Left ventricle myocardium inferior (tissue), 1 donor: ENCODE measurements at regions not wholly inside any gene's neighbourhood (a gene's known extent, or its start where the extent isn't known, plus 50 kb on each side); places are given as distances from the start of the nearest gene placed in this dataset.
"Not testable (repeated sequence)": the region's sequence is repeated elsewhere in the genome, so short reads cannot be mapped to it uniquely, and the experiment has no call there.

ENCODE experiments used
- DNase-seq: peaks from one replicate; pipeline ENCODE4 v3.0.0-alpha.2; 2020
- H3K27ac ChIP-seq: fragments of 200-600 bp; replicated peaks from 2 replicates; pipeline ENCODE4 v1.8.0; 2021
- H3K27me3 ChIP-seq: fragments of 200-600 bp; 2 replicates; pipeline ENCODE4 v1.8.0; 2021; ENCODE audit warnings: low read depth
- H3K36me3 ChIP-seq: fragments of 200-600 bp; 2 replicates; pipeline ENCODE4 v1.8.0; 2021
- H3K4me1 ChIP-seq: fragments of 200-600 bp; 2 replicates; pipeline ENCODE4 v1.8.0; 2021
- H3K4me3 ChIP-seq: fragments of 200-600 bp; 2 replicates; pipeline ENCODE4 v1.8.0; 2021; ENCODE audit warnings: mild to moderate bottlenecking, moderate library complexity
- H3K9me3 ChIP-seq: fragments of 200-600 bp; replicated peaks from 2 replicates; pipeline ENCODE4 v1.8.0; 2021
- intact Hi-C: fragments of 100-400 bp; cut with micrococcal nuclease; formaldehyde crosslinking; loops from one replicate; pipeline ENCODE4 v1.11.0; 2022
- TF ChIP-seq, protein P1 (sequence below): fragments of 200-600 bp; IDR thresholded peaks from 2 replicates; pipeline ENCODE4 v1.8.0; 2021; ENCODE audit warnings: antibody characterized with exemption, mild to moderate bottlenecking, borderline replicate concordance
- donor health status: DM: no; HTN: yes; CAD: no; lungs with severe emphysema.

DNA sequence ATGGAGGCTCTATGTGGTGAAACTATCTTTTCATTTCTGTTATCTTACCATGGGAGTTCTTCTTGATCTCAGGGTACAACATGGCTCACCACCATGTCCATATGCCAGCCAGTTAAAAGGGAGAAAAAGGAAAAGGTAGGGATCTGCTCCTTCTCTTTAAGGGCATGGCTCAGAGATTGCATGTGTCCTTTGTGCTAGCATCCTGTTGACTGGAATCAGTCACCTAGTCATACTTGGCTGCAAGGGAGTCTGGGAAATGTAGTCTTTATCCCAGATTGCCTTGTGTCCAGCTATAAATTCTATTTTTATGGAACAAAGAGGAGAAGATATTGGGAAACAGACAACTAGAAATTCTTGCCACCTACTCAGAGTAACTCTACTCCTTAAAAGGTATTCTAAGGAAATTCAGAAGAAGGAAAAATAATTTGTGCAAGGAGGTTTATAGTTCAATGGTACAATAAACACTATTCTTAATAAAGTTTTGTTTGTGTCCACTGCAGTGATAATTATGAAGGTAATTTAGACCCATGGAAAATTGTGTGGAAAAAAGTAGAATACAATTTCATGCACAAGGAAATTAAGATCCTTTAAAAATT lies 86.4 kb upstream of the RPH3A start:
- H3K9me3 ChIP-seq: no peaks in the 10 kb centered on the region
- H3K36me3 ChIP-seq: no peaks in the 10 kb centered on the region
- peaks cover 58% of the 10 kb centered on the region for H3K27me3 ChIP-seq
- no peaks in the 10 kb centered on the region for H3K4me1 ChIP-seq
- TF ChIP-seq, protein P1, sequence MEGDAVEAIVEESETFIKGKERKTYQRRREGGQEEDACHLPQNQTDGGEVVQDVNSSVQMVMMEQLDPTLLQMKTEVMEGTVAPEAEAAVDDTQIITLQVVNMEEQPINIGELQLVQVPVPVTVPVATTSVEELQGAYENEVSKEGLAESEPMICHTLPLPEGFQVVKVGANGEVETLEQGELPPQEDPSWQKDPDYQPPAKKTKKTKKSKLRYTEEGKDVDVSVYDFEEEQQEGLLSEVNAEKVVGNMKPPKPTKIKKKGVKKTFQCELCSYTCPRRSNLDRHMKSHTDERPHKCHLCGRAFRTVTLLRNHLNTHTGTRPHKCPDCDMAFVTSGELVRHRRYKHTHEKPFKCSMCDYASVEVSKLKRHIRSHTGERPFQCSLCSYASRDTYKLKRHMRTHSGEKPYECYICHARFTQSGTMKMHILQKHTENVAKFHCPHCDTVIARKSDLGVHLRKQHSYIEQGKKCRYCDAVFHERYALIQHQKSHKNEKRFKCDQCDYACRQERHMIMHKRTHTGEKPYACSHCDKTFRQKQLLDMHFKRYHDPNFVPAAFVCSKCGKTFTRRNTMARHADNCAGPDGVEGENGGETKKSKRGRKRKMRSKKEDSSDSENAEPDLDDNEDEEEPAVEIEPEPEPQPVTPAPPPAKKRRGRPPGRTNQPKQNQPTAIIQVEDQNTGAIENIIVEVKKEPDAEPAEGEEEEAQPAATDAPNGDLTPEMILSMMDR: no peak
- H3K4me3 ChIP-seq: no peak overlapping the region
- intact Hi-C loops: no loop called here
- DNase-seq: no peak
- no peak overlapping the region for H3K27ac ChIP-seq

DNA sequence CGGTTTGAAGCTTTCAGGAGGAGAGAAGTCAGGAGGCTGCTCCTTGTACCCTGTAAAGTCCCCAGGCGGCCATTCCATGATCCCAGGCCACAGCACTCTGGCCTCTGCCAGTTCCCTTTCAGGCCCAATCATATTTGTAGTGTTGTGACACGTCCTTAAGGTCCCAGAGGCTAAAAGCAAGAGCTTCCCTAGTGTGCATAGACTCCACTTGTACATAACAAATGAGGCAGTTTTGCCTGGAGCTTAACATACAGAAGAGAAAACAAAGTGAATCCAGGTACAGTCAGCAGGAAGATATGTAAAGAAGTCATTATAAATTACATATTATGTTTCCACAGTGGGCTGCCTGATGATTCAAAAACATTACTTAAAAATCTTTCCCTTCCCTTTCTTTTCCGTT lies 81.1 kb upstream of the RPH3A start:
- TF ChIP-seq, protein P1: no peak
- H3K9me3 ChIP-seq: no peaks in the 10 kb centered on the region
- no peaks in the 10 kb centered on the region for H3K36me3 ChIP-seq
- no peak overlapping the region for H3K27ac ChIP-seq
- no peak for DNase-seq
- intact Hi-C loops: no loop called here
- H3K4me1 ChIP-seq: no peaks in the 10 kb centered on the region
- H3K4me3 ChIP-seq: no peak overlapping the region
- H3K27me3 ChIP-seq: peaks cover 38% of the 10 kb centered on the region

DNA sequence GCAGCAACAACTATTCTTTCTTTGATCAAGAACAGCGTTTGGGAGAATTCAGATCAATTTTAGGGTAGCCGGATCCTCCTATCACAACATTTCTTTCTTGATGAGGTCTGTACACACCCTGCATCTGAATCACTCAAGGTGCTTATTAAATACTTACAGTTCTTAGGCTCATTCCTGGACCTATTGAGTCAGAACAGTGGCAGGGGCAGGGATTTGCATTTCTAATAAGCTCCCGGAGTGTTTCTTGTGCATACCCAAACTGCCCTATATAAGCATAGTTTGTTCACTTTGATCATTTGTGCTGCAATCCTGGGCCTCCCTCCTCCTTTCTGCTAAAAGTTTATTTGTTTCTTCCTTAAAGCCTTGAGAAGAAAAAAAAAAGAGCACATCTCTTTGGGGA lies 80.5 kb upstream of the RPH3A start:
- intact Hi-C loops: no loop called here
- Histone ChIP-seq H3K27ac (no peak overlapping the region), H3K27me3 (peaks cover 38% of the 10 kb centered on the region), H3K36me3 (no peaks in the 10 kb centered on the region), H3K9me3 (no peaks in the 10 kb centered on the region), H3K4me1 (no peaks in the 10 kb centered on the region), H3K4me3 (no peak overlapping the region)
- no peak for DNase-seq
- TF ChIP-seq, protein P1: no peak

GRCh38 chr12:112711507-112711906 lies 80.0 kb upstream of the RPH3A start:
- TF ChIP-seq, protein P1: no peak
- no peaks in the 10 kb centered on the region for H3K4me1 ChIP-seq
- no peaks in the 10 kb centered on the region for H3K36me3 ChIP-seq
- H3K27ac ChIP-seq: no peak overlapping the region
- H3K27me3 ChIP-seq: peaks cover 33% of the 10 kb centered on the region
- H3K4me3 ChIP-seq: no peak overlapping the region
- no peak for DNase-seq
- intact Hi-C loops: no loop called here
- H3K9me3 ChIP-seq: no peaks in the 10 kb centered on the region

DNA sequence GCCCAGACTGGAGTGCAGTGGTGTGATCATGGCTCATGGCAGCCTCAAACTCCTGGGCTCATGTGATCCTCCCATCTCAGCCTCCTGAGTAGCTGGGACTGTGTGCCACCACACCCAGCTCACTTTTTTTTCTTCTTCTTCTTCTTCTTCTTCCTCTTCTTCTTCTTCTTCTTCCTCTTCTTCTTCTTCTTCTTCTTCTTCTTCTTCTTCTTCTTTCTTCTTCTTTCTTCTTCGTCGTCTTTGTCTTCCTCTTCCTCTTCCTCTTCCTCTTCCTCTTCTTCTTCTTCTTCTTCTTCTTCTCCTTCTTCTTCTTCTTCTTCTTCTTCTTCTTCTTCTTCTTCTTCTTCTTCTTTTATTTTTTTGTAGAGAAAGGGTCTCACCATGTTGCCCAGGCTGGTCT lies 78.8 kb upstream of the RPH3A start:
- H3K4me3 ChIP-seq, intact Hi-C loops, H3K9me3 ChIP-seq, H3K36me3 ChIP-seq, DNase-seq, H3K27ac ChIP-seq, H3K4me1 ChIP-seq: not testable (repeated sequence)
- peaks cover 32% of the 10 kb centered on the region for H3K27me3 ChIP-seq

GRCh38 chr12:112713471-112713870 lies 78.1 kb upstream of the RPH3A start:
- H3K4me3 ChIP-seq: no peak overlapping the region
- H3K27ac ChIP-seq: no peak overlapping the region
- peaks cover 35% of the 10 kb centered on the region for H3K27me3 ChIP-seq
- H3K9me3 ChIP-seq: no peaks in the 10 kb centered on the region
- TF ChIP-seq, protein P1: no peak
- no peaks in the 10 kb centered on the region for H3K36me3 ChIP-seq
- no peaks in the 10 kb centered on the region for H3K4me1 ChIP-seq
- intact Hi-C loops: no loop called here
- DNase-seq: no peak
